OCI-LY7 (cell line): ENCODE measurements at regions not wholly inside any gene's neighbourhood (a gene's known extent, or its start where the extent isn't known, plus 50 kb on each side); places are given as distances from the start of the nearest gene placed in this dataset.
"Not testable (repeated sequence)": the region's sequence is repeated elsewhere in the genome, so short reads cannot be mapped to it uniquely, and the experiment has no call there.

Experiments
- EZH2phosphoT487 ChIP-seq: fragments of 200-600 bp; sonication (generic); IDR thresholded peaks from 2 replicates; pipeline ENCODE4 v1.6.1; 2018; ENCODE audit warnings: low read depth, borderline replicate concordance, mild to moderate bottlenecking, mixed run types, antibody characterized with exemption, low read length, moderate library complexity, mixed read lengths
- TF ChIP-seq, protein P1 (sequence below): fragments of 200-600 bp; sonication (generic); conservative IDR thresholded peaks from 2 replicates; pipeline ENCODE4 v1.5.1; 2014; ENCODE audit warnings: mild to moderate bottlenecking, antibody characterized with exemption, low read length, moderate library complexity, mixed read lengths

DNA sequence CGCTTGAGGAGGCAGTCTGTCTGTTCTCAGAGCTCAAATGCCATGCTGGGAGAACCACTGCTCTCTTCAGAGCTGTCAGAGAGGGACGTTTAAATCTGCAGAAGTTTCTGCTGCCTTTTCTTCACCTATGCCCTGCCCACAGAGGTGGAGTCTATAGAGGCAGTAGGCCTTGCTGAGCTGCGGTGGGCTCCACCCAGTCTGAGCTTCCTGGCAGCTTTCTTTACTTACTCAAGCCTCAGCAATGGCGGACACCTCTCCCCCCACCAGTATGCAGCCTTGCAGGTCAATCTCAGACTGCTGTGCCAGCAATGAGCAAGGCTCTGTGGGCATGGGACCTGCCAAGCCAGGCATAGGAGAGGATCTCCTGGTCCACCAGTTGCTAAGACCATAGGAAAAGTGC is 580.1 kb downstream of the FRK start:
- TF ChIP-seq, protein P1, sequence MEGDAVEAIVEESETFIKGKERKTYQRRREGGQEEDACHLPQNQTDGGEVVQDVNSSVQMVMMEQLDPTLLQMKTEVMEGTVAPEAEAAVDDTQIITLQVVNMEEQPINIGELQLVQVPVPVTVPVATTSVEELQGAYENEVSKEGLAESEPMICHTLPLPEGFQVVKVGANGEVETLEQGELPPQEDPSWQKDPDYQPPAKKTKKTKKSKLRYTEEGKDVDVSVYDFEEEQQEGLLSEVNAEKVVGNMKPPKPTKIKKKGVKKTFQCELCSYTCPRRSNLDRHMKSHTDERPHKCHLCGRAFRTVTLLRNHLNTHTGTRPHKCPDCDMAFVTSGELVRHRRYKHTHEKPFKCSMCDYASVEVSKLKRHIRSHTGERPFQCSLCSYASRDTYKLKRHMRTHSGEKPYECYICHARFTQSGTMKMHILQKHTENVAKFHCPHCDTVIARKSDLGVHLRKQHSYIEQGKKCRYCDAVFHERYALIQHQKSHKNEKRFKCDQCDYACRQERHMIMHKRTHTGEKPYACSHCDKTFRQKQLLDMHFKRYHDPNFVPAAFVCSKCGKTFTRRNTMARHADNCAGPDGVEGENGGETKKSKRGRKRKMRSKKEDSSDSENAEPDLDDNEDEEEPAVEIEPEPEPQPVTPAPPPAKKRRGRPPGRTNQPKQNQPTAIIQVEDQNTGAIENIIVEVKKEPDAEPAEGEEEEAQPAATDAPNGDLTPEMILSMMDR, result not testable (repeated sequence)
- TF ChIP-seq EZH2phosphoT487, result not testable (repeated sequence)
